GM18498 (cell line): ENCODE measurements at regions not wholly inside any gene's neighbourhood (a gene's known extent, or its start where the extent isn't known, plus 50 kb on each side); places are given as distances from the start of the nearest gene placed in this dataset.

Experiments
- ATAC-seq: cut with Tn5 transposase; IDR thresholded peaks from one replicate; pipeline ENCODE4 v1.9.1; 2021; ENCODE audit warnings: mild to moderate bottlenecking, moderate library complexity; ENCODE audit not compliant: unreplicated experiment

GRCh38 chr7:130910949-130911944 lies 177.2 kb upstream of the KLF14 start:
- ATAC-seq = no peak

GRCh38 chr7:130912082-130912861 lies 178.3 kb upstream of the KLF14 start:
- ATAC-seq = no peak

- ATAC-seq = peak; percentile 91
Observed at GRCh38 chr7:130912862-130913638, 179.0 kb upstream of the KLF14 start.

- no peak for ATAC-seq
Observed at GRCh38 chr7:130913639-130914553, 179.9 kb upstream of the KLF14 start.

GRCh38 chr7:130914554-130915294 lies 180.7 kb upstream of the KLF14 start:
- ATAC-seq = no peak

- no peak for ATAC-seq
Observed at GRCh38 chr7:130917669-130918128, 183.7 kb upstream of the KLF14 start.

GRCh38 chr7:130918129-130919052 lies 184.4 kb upstream of the KLF14 start:
- ATAC-seq = no peak

GRCh38 chr7:130919316-130920103 lies 185.5 kb upstream of the KLF14 start:
- no peak for ATAC-seq

- ATAC-seq = no peak
Observed at GRCh38 chr7:130920122-130920521, 186.1 kb upstream of the KLF14 start.

- ATAC-seq = no peak
Observed at GRCh38 chr7:130921391-130922180, 187.6 kb upstream of the KLF14 start.

- ATAC-seq = no peak
Observed at GRCh38 chr7:130922206-130923112, 188.5 kb upstream of the KLF14 start.

GRCh38 chr7:130923365-130923764 lies 189.4 kb upstream of the KLF14 start:
- no peak for ATAC-seq

GRCh38 chr7:130923930-130924329 lies 189.9 kb upstream of the KLF14 start:
- no peak for ATAC-seq

GRCh38 chr7:130925136-130925794 lies 191.3 kb upstream of the KLF14 start:
- ATAC-seq = no peak
